K562 (cell line): ENCODE measurements at regions not wholly inside any gene's neighbourhood (a gene's known extent, or its start where the extent isn't known, plus 50 kb on each side); places are given as distances from the start of the nearest gene placed in this dataset.

Experiments used
- ARID1B ChIP-seq: fragments of 450-650 bp; IDR thresholded peaks from 2 replicates; pipeline ENCODE4 v1.6.1; 2016; ENCODE audit warnings: antibody characterized with exemption, mild to moderate bottlenecking, inconsistent platforms
- BCOR ChIP-seq: fragments of 450-650 bp; IDR thresholded peaks from 2 replicates; pipeline ENCODE4 v1.6.1; 2016
- CBX8 ChIP-seq: fragments of 200-600 bp; sonication (generic); IDR thresholded peaks from 2 replicates; pipeline ENCODE4 v1.6.1; 2012; ENCODE audit warnings: borderline replicate concordance, mixed run types, low read depth, mild to moderate bottlenecking, moderate library complexity, mixed read lengths, low read length, control low read depth, inconsistent platforms; ENCODE audit not compliant: poor library complexity, severe bottlenecking; ENCODE audit errors: extremely low read depth
- EGR1 ChIP-seq: fragments of 450-650 bp; conservative IDR thresholded peaks from 2 replicates; pipeline ENCODE4 v1.6.1; 2017; ENCODE audit warnings: mild to moderate bottlenecking
- EP400 ChIP-seq: fragments of 450-650 bp; IDR thresholded peaks from 2 replicates; pipeline ENCODE4 v1.6.1; 2017; ENCODE audit warnings: antibody characterized with exemption, mild to moderate bottlenecking, moderate library complexity
- EZH2 ChIP-seq: IDR thresholded peaks from 2 replicates; pipeline ENCODE4 v1.6.1; 2012; ENCODE audit warnings: low read depth, mild to moderate bottlenecking, inconsistent platforms, low read length, borderline replicate concordance
- FOXJ3 ChIP-seq: sonication (generic); formaldehyde crosslinking; IDR thresholded peaks from 2 replicates; pipeline ENCODE4 v1.4.0; 2020; ENCODE audit warnings: mild to moderate bottlenecking, missing genetic modification reagents
- JUN ChIP-seq, 2 experiments: sonication (generic) in 1 of 2; formaldehyde crosslinking in 1 of 2; IDR thresholded peaks; 2 replicates each; pipeline versions ENCODE4 v1.6.1 to v1.8.0; 2012 to 2022; ENCODE audit warnings: borderline replicate concordance in 2 of 2, mild to moderate bottlenecking in 2 of 2, improper control_type of control experiment in 1 of 2, low read depth in 1 of 2, low read length in 1 of 2, missing genetic modification reagents in 1 of 2
- MAZ ChIP-seq, 2 experiments: fragments of 450-650 bp in 1 of 2; sonication (generic) in 1 of 2; formaldehyde crosslinking; IDR thresholded peaks in 1 of 2; conservative IDR thresholded peaks in 1 of 2; 2 replicates each; pipeline versions ENCODE4 v1.4.0 to v1.5.0; 2020; ENCODE audit warnings: mild to moderate bottlenecking in 1 of 2, missing genetic modification reagents in 1 of 2
- MEF2A ChIP-seq: IDR thresholded peaks from 2 replicates; pipeline ENCODE4 v1.6.1; 2011; ENCODE audit warnings: low read depth, mild to moderate bottlenecking, low read length, moderate library complexity; ENCODE audit not compliant: control insufficient read depth
- NR2C1 ChIP-seq, 2 experiments: fragments of 450-650 bp; IDR thresholded peaks; 2 replicates each; pipeline ENCODE4 v1.6.1; 2017; ENCODE audit warnings: mild to moderate bottlenecking in 2 of 2, antibody characterized with exemption in 1 of 2, inconsistent platforms in 1 of 2, missing compliant biosample characterization in 1 of 2, missing genetic modification characterization in 1 of 2
- NUFIP1 ChIP-seq: fragments of 450-650 bp; IDR thresholded peaks from 2 replicates; pipeline ENCODE4 v1.6.1; 2018; ENCODE audit not compliant: partially characterized antibody
- RNF2 ChIP-seq: sonication (generic); IDR thresholded peaks from 2 replicates; pipeline ENCODE4 v1.6.1; 2016
- SMAD4 ChIP-seq: fragments of 250-450 bp; sonication (Bioruptor Pico); conservative IDR thresholded peaks from 2 replicates; pipeline ENCODE4 v1.8.0; 2021; ENCODE audit warnings: inconsistent platforms, mild to moderate bottlenecking, moderate library complexity
- STAT5A ChIP-seq: IDR thresholded peaks from 2 replicates; pipeline ENCODE4 v1.6.1; 2012; ENCODE audit warnings: low read length, inconsistent platforms, borderline replicate concordance
- ZBTB1 ChIP-seq: sonication (generic); formaldehyde crosslinking; IDR thresholded peaks from 2 replicates; pipeline ENCODE4 v1.8.1; 2023; ENCODE audit warnings: missing genetic modification reagents, low read depth, mild to moderate bottlenecking, borderline replicate concordance
- ZNF140 ChIP-seq: fragments of 250-450 bp; sonication (Bioruptor Pico); IDR thresholded peaks from 2 replicates; pipeline ENCODE4 v1.8.0; 2021; ENCODE audit warnings: moderate library complexity, mild to moderate bottlenecking, inconsistent platforms
- ZNF785 ChIP-seq: fragments of 250-450 bp; sonication (Bioruptor Pico); IDR thresholded peaks from 2 replicates; pipeline ENCODE4 v1.4.0; 2020; ENCODE audit warnings: mild to moderate bottlenecking
- TF ChIP-seq, protein P1 (sequence below): fragments of 250-450 bp; sonication (Bioruptor Pico); IDR thresholded peaks from 2 replicates; pipeline ENCODE4 v1.8.0; 2021; ENCODE audit warnings: borderline replicate concordance, mild to moderate bottlenecking, moderate library complexity; ENCODE audit not compliant: poor library complexity, severe bottlenecking
- TF ChIP-seq, protein P2 (sequence below): fragments of 450-650 bp; formaldehyde crosslinking; IDR thresholded peaks from 2 replicates; pipeline ENCODE4 v1.4.0; 2022; ENCODE audit warnings: missing genetic modification characterization

DNA sequence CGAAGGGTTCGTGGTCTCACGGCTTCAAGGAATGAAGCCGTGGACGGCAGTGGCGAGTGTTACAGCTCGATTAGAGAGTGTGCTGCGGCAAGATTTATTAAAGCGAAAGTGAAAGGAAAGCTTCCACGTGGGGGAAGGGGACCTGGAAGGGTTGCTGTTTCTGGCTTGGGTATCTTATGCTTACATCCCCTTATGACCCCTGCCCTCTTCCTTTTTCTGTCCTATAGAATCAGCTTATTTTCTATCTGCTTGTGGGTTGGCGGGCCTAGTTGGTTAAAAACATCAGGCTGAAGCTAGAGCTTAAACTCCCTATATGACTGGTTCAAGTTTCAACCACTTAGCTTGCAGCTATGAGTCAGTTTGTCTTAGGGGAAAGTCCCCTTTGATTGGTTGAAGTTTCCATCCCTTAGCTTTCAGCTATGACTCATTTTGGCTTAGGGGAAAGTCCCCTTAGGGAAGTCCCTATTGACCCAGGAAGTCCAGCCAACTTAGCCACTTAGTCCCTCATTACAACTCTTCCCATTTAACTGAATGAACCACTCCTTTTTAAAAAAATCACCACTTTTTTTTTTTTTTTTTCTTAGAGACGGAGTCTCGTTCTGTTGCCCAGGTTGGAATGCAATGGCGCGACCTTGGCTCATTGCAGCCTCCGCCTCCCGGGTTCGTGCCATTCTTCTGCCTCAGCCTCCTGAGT is 1494.7 kb upstream of the TMEM132C start (continued):
- TF ChIP-seq, protein P1, sequence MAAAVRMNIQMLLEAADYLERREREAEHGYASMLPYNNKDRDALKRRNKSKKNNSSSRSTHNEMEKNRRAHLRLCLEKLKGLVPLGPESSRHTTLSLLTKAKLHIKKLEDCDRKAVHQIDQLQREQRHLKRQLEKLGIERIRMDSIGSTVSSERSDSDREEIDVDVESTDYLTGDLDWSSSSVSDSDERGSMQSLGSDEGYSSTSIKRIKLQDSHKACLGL (CRISPR knock-in tag) = peak; percentile 67
- TF ChIP-seq ZNF785 (CRISPR knock-in tag) (no peak), ZBTB1 (no peak), STAT5A (no peak), NUFIP1 (no peak), ARID1B (peak; percentile 49; the same call in 1 of the 2 replicates), EGR1 (no peak), CBX8 (no peak), MEF2A (no peak), BCOR (no peak), FOXJ3 (CRISPR knock-in tag) (no peak), RNF2 (no peak), SMAD4 (no peak), NR2C1 (IDR thresholded peaks at IDR 0.05) (peak; percentile 81), NR2C1 (tag; IDR thresholded peaks at IDR 0.05) (peak; percentile 95), MAZ (CRISPR knock-in tag; conservative IDR thresholded peaks at IDR 0.05 in 1 of 2, IDR thresholded peaks at IDR 0.05 in 1 of 2) (no peak), EZH2 (no peak), ZNF140 (CRISPR knock-in tag) (no peak), JUN (IDR thresholded peaks at IDR 0.05; ENCODE audit: borderline replicate concordance, low read depth, low read length) (0 out of 2 replicates have a peak, but pooled peaks have one; percentile 35), JUN (CRISPR knock-in tag; IDR thresholded peaks at IDR 0.05; ENCODE audit: borderline replicate concordance) (no peak), EP400 (peak; percentile 65)
- TF ChIP-seq, protein P2, sequence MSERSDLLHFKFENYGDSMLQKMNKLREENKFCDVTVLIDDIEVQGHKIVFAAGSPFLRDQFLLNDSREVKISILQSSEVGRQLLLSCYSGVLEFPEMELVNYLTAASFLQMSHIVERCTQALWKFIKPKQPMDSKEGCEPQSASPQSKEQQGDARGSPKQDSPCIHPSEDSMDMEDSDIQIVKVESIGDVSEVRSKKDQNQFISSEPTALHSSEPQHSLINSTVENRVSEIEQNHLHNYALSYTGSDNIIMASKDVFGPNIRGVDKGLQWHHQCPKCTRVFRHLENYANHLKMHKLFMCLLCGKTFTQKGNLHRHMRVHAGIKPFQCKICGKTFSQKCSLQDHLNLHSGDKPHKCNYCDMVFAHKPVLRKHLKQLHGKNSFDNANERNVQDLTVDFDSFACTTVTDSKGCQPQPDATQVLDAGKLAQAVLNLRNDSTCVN (CRISPR knock-in tag) = no peak
